SIG-M5 (cell line): ENCODE measurements at regions not wholly inside any gene's neighbourhood (a gene's known extent, or its start where the extent isn't known, plus 50 kb on each side); places are given as distances from the start of the nearest gene placed in this dataset.
A peak's percentile ranks its signal among the peaks of the same experiment; 100 is the strongest.
"Not testable (repeated sequence)": the region's sequence is repeated elsewhere in the genome, so short reads cannot be mapped to it uniquely, and the experiment has no call there.

ENCODE experiments used
- DNase-seq: peaks from one replicate; lab custom pipeline; 2025; lab: John Stamatoyannopoulos, UW

DNA sequence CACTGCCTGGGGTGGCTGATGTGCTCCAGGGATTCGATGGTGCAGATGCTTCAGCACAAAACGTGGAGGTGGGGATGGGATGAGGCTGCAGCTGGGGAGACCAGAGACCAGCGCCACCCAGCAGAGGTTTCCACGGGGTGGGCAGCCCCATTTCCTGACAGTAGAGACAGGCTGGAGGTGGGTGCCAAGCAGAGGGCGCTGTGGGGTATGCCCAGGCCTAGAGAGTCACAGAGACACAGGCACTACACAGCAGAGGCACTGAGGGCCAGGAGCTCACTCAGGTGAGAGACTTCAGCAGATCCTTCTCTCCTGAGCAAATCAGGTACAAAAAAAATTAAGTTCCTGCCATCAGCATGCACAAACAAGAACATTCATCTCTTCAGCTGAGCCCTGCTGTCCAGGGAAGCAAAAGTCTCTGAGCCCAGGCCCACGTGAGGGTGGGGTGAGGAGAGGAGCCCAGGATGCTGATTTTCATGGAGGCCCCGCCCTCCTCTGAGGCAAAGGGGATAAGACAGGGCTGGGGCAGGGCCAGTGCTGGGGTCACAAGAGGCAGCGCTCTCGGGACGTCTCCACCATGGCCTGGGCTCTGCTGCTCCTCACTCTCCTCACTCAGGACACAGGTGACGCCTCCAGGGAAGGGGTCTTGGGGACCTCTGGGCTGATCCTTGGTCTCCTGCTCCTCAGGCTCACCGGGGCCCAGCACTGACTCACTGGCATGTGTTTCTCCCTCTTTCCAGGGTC is 53.1 kb downstream of the GGTLC2 start:
- DNase-seq: no peak

DNA sequence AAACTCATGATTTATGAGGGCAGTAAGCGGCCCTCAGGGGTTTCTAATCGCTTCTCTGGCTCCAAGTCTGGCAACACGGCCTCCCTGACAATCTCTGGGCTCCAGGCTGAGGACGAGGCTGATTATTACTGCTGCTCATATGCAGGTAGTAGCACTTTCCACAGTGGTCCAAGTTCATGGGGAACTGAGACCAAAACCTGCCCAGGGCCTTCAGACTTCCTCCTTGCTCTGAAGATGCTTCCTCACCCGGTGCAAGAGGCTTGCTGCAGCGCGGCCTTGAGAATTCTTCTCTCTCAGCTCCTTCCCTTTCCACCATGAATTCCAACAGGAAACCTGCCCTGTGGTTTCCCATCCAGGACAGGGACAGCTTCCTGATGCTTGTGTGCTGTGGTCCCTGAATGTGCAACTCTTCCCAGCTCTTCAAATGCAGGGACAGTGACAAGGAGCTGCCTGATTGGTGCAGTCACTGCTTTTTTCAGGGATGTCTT is 53.9 kb downstream of the GGTLC2 start:
- DNase-seq: no peak

DNA sequence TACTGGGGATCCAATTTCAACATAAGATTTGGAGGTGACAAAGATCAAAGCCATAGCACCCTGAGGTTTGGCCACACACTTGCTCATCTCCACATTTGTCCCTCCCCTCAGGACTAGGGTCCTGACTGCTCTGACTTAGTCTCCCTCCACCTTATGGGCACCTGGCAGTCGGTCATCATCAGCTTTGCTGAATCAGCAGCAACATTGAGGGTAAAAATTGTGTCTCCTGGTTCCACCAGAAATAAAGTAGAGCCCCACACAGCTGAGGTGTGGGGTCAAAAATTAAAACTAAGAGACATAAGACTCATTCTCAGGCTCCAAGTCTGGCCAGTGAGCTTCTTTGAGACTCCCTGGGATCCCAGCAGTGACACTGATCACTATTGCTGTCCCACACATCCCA is 56.2 kb downstream of the GGTLC2 start:
- no peak for DNase-seq

DNA sequence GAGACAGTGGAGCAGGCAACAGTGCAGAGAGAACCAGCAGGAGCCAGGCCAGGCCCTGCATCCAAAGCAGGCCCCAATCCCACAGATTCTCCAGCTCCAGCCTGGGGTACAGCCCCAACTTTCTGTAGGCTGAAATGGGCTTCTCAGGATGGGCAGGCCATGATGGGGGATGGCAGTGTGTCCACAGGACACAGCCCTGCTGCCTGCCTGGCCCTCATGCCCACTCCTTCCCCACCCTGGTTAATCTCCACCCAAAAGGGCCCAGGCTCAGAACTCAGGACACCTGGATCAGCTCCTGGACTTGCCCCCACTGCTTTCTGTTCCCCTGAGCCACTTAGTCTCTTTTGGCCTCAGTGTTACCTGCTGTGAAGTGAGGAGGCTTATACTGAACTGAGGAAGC is 57.1 kb downstream of the GGTLC2 start:
- DNase-seq: not testable (repeated sequence)

DNA sequence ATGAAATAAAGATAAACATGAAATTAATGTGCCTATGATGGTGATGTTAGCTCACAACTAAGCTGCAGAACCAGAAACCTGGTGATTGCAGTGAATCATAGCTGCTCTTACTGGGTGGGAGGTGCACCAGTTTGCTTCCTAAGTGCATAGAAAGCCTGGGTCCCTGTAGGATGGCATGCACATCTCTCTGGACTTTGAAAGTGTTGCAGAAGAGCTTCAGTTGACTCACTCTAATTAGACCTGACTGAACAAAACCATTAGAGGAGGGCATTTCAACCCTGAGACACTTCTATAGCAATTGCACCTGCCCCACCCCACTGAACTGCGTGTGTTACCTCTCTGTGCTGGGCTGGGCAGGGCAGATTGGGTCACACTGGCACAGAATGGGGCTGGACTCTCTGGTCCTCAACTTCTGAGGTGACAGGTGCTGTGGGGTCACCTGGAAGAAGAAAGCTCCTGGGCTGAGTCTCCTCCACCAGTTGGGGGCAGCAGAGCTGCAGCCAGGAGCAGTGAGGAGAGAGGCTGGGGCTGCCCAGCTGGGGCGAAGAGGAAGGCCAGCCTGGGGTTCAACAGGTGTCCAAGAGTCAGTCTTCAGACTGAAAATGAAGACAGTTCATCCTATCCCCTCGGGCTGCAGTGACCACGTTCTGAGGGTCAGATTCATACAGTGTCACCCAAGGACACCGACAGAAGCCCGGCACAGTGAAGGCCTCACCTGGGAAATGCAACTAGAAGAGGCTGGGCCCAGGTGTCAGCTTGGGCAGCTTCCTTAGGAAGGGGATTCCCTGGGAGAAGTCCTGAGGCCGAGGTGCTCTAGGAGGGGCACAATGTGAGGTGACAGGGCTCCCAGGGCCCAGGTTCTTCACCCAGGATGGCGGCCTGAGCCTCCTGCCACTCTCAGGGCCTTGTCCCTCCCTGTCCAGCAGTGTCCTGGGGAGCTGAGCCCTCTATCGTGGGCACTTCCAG is 58.1 kb downstream of the GGTLC2 start:
- no peak for DNase-seq

DNA sequence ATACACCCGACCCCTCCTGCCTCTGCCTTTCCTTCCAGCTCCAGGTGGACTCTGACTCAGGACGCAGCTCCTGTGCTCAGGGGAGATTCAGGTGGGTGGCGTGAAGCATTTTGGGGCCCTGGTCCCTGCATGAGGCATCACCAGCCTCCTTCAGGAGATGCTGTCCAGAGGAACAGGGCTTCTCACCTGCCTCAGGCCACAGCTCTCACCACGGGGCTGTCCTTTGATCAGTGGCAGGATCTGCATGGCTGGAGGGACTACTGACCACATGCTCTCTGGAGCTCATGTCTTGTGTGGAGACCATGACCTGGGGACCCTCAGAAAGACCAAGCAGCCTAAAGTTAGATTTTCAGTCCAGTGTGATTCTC is 58.8 kb downstream of the GGTLC2 start:
- DNase-seq: no peak

DNA sequence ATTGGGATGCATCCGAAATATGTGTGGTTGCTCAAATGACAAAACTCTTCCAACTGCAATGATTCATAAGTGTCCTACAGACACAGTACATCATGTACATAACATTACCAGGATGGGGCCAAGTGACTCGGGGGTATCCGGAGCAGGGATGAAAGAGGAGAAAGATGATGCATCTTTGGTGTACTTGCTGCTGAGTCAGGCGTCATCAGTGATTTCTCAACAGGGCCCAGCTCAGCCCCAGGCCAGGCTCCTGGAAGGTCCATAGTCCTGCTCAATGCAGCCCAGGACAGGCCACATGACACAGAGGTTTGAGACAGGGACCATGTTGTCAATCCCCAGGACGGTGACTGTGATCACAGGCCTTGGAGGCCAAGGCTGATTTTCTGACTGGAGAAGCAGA is 59.3 kb downstream of the GGTLC2 start:
- DNase-seq: no peak

DNA sequence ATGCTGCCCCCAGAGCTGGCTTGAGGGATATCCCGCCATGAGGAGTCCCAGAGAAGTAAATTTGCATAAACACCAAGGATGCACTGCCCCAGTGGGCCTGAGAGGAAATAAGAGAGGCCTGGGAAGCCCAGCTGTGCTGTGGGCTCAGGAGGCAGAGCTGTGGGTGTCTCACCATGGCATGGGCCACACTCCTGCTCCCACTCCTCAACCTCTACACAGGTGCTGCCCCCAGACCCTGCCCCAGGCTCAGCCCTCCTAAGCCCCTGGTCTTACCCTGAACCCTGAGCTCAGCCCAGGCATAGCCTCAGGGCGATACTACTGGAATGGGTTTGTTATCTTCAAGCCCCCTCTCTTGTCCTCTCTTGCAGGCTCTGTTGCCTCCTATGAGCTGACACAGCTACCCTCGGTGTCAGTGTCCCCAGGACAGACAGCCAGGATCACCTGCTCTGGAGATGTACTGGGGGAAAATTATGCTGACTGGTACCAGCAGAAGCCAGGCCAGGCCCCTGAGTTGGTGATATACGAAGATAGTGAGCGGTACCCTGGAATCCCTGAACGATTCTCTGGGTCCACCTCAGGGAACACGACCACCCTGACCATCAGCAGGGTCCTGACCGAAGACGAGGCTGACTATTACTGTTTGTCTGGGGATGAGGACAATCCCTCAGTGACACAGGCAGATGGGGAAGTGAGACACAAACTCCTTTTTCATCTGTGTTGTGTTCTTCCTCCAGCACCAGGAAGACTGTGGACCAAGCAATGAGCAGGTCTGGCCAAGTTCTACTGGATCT is 59.9 kb downstream of the GGTLC2 start:
- no peak for DNase-seq

DNA sequence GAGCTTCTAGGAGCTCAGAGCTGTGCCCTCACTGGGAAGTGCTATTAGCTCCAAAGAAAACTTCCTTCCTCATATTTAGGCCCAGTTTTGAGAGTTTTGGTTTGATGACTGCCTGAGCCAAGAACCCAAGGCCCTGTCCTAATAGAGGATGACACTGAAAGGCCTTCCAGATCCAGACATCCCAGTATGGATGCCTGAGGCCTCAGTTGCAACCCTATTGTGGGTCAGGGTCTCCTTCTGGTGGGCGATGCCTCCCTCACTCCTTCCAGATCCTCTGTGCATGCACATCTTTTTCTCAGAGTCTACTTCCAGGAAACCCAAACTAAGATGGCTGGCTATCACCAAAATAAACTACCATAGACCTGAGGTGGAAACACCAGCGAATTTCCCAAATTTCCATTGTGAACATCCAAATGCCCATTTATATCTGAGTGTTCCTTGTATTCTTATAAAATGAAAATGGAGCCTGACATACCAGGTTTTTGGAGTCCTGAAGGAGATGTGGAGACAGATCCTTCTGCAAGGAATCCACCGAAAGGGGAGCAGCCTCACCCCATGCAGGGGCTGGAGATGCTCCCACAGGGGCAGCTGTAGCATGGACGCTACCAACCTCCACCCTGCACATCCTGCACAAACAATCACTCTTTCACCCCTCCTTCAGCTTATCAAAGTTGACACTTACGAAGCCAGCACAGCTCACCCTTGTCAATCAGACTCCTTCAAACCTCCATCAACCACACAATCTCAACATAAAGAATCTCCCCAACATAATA is 61.1 kb downstream of the GGTLC2 start:
- DNase-seq: no peak

DNA sequence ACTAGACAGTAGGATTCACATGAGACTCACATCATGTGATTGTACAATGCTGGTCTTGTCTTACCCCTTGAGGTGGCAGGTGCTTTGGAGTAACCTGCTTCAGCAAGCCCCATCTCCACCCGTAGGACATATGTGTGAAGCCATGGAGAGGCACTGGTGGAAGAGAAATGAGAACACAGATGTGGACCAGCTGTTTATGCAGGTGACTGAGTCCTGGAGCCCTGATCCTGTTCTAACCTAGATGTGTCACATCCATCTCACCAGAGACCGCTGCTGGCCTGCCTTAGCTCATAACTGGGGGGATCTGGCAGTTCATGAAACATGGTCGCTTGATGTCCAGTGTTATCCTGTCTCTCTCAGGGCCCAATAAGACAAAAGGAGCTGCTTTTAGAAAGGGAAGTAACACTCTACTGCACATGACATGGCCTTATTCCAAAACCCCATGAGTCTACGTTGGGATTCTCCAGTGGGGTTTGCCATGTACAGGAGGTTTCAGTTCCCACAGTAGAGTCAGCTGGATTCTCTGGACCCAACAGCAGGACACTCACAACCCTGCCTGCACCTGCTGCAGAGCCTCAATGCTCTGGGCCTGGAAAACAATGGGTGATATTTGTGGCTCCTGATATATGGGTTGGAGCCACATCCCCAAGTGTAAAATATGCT is 62.0 kb downstream of the GGTLC2 start:
- DNase-seq: no peak

DNA sequence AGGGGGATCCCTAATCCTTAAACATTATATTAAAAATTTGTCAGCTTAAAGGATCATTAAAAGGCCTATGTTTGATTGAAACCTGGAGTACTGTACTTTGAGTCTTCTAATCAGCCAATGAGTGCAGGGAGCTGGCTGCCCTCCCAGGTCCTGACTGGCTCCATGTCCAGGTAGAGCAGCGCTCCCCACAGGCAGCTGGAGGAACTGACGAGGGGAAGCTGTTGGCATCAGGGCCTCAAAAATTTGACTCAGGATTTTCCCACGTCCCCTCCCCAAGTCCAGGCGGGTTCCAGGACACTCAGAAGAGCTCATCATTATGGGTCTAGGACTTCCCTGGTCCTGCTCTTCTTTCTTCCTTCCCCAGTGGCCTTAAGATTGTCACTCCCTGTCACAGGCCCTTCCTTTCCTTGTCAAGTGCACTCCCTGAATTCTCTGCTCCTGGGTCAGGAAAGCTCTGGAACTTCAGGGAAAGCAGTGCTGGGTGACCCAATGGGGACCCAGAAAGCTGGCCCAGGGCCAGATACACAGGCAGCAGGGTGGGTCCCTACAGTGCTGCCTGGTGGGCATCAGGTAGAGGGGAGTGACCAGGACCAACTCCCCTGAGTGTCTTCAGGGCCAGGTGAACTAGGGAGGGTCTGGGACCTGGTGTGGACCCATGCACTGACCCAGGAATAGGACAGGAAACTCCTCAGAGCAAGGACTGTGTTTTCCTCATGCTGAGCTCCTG is 65.5 kb downstream of the GGTLC2 start:
- DNase-seq: no peak

DNA sequence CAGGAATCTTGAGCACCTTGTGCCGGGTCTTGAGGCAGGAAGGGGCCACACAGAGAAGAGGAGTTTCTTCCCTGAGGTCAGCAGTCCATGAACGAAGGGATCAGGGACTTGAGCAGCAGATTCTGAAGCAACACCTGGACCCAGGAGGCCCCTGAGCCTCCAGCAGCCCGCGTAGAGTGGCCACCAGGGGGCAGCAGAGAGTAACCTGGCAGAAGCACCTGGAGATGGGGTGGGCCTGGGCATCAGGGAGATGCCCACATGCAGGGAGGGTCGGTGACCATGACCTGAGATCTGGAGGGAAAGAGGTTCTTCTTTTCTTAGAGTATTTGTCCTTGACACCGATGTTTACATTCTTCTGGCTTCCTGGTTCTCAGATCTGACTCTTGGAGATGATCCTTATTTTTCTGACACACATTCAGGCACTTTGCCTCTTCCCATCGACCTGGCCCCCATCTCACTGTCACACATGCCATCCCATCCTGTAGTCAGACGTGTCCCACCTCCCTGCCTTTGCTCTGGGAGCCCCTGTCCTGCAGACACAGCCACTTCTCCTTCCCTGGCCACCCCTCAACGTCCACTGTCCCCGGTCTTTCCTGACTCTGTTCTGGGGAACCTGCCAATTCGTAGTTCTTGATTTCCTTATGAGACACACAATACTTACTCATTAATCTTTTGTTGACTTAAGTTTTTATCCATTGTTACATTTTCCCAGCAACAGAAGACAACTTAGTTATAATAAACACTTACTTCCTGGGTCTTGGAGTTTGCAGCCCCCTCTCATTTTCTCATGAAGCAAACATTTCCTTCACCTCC is 66.5 kb downstream of the GGTLC2 start:
- DNase-seq: no peak

DNA sequence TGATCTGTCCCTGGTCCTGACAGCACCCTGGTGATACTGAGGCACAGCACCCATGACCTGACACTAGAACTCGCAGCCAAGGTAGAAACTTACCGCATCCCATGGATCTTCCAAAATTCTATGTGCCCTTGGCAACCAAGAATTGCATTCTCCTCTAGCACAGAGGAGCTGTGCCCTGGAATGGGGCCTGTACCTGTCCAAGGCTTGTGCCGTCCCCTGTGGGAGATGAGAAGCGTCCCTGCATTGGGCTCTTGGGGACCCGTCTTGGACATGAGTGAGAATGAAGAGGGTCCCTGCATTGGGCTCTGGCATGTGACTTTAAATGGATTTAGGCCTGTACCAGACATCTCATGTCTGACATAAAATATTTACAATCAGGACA is 67.1 kb downstream of the GGTLC2 start:
- DNase-seq: no peak

DNA sequence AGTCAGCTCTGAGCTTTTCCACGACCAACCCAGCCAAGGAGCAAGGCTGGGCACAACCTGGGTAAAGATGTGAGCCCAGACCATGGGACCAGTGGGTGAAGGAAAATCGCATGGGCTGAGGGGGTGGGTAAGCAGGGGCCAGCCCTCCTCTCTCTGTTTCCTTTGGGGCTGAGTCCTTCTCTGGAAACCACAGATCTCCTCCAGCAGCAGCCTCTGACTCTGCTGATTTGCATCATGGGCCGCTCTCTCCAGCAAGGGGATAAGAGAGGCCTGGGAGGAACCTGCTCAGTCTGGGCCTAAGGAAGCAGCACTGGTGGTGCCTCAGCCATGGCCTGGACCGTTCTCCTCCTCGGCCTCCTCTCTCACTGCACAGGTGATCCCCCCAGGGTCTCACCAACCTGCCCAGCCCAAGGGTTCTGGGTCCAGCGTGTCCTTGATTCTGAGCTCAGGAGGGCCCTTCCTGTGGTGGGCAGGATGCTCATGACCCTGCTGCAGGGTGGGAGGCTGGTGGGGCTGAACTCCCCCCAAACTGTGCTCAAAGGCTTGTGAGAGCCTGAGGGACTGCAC is 67.8 kb downstream of the GGTLC2 start:
- DNase-seq: no peak

DNA sequence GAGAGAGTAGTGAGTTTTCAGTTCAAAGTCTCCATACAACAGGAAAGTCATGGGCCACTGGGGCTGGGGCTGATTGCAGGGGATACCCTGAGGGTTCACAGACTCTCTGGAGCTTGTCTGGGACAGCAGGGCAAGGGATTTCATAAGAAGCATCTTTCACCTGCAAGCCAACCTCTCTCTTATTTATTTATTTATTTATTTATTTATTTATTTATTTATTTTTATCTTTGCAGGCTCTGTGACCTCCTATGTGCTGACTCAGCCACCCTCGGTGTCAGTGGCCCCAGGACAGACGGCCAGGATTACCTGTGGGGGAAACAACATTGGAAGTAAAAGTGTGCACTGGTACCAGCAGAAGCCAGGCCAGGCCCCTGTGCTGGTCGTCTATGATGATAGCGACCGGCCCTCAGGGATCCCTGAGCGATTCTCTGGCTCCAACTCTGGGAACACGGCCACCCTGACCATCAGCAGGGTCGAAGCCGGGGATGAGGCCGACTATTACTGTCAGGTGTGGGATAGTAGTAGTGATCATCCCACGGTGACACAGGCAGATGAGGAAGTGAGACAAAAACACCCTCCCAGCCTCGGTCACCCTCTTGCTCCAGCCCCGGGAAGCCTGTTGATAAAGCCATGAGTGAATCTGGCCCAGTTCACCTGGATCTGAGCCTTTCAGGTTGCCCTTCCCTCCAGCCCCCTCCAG is 68.4 kb downstream of the GGTLC2 start:
- no peak for DNase-seq

DNA sequence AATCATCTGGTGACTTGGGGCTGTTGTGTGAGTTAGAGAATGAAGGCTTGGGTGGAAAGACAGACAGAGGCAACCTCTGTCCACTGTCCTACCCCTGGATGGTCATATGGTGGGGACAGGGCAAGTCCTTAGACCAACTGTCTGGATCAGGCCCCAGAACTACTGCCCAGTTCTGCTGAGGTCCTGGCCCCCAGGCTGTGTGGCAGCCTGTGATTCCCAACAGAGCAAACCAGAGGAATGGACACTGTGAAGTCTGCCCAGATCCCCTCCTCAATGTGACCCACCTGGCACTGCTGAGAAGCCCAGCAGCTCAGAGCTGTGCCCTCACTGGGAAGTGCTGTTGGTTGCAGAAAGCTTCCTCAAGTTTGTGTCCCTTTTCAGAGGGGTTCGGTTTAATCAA is 69.0 kb downstream of the GGTLC2 start:
- no peak for DNase-seq

DNA sequence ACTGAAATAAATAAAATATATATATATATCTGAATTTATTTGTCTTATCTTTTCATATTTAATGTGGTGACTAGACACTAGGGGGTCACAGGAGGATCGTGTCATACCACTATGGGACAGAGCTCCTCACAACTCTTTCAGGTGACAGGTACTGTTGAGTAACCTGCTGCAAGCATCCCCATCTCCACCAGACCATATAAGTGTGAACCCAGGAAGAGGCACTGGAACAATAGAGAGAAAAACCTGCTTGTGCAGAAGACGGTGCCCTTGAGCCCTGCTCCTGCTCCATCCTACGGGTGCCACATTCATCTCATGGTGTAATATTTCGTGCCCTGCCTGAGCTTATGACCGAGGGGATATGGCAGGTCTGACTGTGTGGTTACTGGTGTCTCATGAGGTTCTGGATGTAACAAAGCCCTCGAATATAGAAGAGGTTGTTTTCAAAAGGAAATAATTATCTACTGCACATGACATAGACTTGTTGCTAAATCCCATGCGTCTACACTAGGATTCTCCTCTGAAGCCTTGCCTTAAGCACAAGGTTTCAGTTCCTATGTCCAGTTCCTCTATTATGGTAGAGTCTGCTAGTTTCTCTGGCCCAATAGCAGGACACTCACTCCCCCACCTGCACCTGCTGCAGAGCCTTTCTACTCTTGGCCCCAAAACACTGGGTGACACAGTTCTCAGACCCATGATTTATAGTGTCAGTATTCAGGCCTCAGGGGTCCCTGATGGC is 70.4 kb downstream of the GGTLC2 start:
- peak; percentile 32 for DNase-seq

DNA sequence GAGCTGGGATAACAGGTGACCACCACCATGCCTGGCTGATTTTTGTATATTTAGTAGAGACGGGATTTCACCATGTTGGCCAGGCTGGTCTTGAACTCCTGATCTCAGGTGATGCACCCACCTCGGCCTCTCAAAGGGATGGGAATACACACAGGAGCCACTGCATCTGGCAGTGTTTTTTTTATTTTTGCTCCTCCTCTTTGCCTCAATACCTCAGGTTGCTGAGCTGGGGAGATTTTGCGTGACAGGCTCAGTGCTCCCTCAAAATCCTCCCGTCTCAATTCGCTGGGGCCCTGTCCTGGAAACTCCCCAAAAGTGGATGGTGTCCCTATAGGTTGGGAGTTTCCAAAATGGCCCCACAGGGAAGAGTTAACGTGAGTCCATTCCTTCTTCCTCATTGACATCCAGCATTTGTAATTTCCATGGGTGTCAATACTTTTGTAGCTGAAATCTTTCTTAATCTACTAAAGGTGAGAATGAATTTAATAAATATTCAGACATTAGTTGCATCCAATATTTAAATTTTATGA is 71.8 kb downstream of the GGTLC2 start:
- DNase-seq: no peak
